Epithelial cell of proximal tubule (primary cell): ENCODE measurements at regions not wholly inside any gene's neighbourhood (a gene's known extent, or its start where the extent isn't known, plus 50 kb on each side); places are given as distances from the start of the nearest gene placed in this dataset.

Source experiments
- DNase-seq: peaks from one replicate; pipeline ENCODE4 v3.0.0-alpha.2; 2011; ENCODE audit warnings: low read depth
- H3K4me3 ChIP-seq: 2 replicates; pipeline ENCODE4 v1.5.1; 2011; ENCODE audit warnings: low read depth, mild to moderate bottlenecking, low read length
- TF ChIP-seq, protein P1 (sequence below): conservative IDR thresholded peaks from 2 replicates; pipeline ENCODE4 v1.5.1; 2012; ENCODE audit warnings: low read depth, mild to moderate bottlenecking, low read length

- TF ChIP-seq, protein P1, sequence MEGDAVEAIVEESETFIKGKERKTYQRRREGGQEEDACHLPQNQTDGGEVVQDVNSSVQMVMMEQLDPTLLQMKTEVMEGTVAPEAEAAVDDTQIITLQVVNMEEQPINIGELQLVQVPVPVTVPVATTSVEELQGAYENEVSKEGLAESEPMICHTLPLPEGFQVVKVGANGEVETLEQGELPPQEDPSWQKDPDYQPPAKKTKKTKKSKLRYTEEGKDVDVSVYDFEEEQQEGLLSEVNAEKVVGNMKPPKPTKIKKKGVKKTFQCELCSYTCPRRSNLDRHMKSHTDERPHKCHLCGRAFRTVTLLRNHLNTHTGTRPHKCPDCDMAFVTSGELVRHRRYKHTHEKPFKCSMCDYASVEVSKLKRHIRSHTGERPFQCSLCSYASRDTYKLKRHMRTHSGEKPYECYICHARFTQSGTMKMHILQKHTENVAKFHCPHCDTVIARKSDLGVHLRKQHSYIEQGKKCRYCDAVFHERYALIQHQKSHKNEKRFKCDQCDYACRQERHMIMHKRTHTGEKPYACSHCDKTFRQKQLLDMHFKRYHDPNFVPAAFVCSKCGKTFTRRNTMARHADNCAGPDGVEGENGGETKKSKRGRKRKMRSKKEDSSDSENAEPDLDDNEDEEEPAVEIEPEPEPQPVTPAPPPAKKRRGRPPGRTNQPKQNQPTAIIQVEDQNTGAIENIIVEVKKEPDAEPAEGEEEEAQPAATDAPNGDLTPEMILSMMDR: no peak
- no peak overlapping the region for H3K4me3 ChIP-seq
- no peak for DNase-seq
These were observed 240.8 kb upstream of the PIK3C3 start for GRCh38 chr18:41713969-41714825.

- TF ChIP-seq, protein P1: no peak
- no peak for DNase-seq
- H3K4me3 ChIP-seq: no peak overlapping the region
These were observed 248.7 kb upstream of the PIK3C3 start for GRCh38 chr18:41706301-41706700.

DNA sequence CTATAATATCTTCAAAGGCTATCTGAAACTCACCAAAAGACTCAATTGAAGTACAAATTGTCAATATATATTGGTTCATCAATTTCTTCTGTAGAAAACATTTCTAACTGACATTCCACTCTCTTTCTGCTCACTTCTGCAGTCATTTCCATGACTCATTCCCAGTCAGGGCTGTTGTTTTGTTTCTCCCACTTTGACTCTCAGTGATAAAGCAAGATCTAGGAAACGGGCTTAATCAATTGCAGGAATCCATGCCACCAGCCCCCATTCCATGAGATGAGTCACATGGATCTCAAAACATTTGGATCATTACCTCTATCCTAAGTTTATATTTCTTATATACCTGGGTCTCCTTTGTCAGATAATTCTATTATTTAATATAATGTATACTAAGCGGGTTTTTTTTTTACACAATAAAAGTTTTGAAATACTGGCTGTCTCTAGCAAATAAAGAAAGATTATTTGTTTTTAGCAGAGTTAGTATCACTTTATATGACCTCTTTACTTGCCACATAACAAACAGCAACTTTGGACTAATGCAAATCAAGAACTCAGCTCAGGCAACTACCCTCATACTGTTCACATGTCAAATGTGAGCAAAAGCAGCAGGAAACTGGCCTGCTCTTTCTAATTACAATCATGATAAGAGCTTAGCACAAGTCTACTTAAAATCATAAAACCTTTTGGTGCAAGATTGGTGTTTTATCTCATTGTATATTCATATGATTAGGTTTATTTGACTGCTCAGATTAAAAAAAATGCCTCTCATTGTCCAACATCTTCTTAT is 251.1 kb upstream of the PIK3C3 start:
- TF ChIP-seq, protein P1: no peak
- no peak for DNase-seq
- H3K4me3 ChIP-seq: no peak overlapping the region

DNA sequence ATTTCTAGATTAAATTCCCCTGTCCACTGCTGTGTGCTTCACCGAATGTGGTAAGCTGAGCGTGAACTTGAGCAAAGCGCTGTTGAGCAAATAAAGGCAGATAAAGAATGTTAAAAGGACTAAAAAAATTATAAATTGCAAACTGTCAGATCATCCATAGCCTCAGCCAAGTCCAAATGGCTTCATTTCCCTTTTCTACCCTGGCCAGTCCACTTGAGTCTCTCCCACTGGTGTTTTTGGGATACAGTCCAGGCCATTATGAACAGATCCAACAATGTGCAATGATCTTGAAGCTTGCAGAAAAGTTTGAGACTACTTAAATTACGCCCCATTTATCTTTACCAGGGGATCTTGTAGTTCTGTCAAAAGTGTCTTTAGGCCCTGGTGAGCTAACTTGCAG is 254.6 kb upstream of the PIK3C3 start:
- TF ChIP-seq, protein P1: no peak
- no peak for DNase-seq
- no peak overlapping the region for H3K4me3 ChIP-seq

GRCh38 chr18:41695441-41695840 is 259.6 kb upstream of the PIK3C3 start:
- TF ChIP-seq, protein P1: no peak
- no peak for DNase-seq
- peak overlapping the region; percentile 12 for H3K4me3 ChIP-seq

GRCh38 chr18:41693008-41693407 is 262.0 kb upstream of the PIK3C3 start:
- no peak overlapping the region for H3K4me3 ChIP-seq
- no peak for DNase-seq
- TF ChIP-seq, protein P1: no peak
